ENCODE measurements at regions not wholly inside any gene's neighbourhood (a gene's known extent, or its start where the extent isn't known, plus 50 kb on each side); places are given as distances from the start of the nearest gene placed in this dataset.

- Histone ChIP-seq H3K9ac (ENCODE audit: low read length) (no peak overlapping the region), H3K27me3 (ENCODE audit: low read length) (no peaks in the 10 kb centered on the region), H3K4me2 (ENCODE audit: low read depth, low read length, poor library complexity, severe bottlenecking) (no peak overlapping the region), H3K27ac (ENCODE audit: low read depth, low read length) (no peak overlapping the region), H2AFZ (ENCODE audit: low read depth, low read length, severe bottlenecking) (no peak overlapping the region), H3K79me2 (ENCODE audit: insufficient read depth, low read length) (no peaks in the 10 kb centered on the region), H3K36me3 (ENCODE audit: low read length) (no peaks in the 10 kb centered on the region), H3K4me3 (ENCODE audit: insufficient read depth, low read length, poor library complexity, severe bottlenecking) (no peak overlapping the region), H3F3A (ENCODE audit: insufficient read depth) (no peaks in the 10 kb centered on the region), H3K9me3 (ENCODE audit: insufficient read depth, low read length) (no peaks in the 10 kb centered on the region), H3K9me2 (replicated peaks; ENCODE audit: insufficient read depth, low read length) (no peaks in the 10 kb centered on the region), H4K20me1 (ENCODE audit: low read depth, low read length) (no peaks in the 10 kb centered on the region)
- TF ChIP-seq CTCF (IDR thresholded peaks at IDR 0.05; ENCODE audit: insufficient read depth, low read length, poor library complexity, severe bottlenecking) (no peak), EZH2phosphoT487 (conservative IDR thresholded peaks at IDR 0.05; ENCODE audit: low read length) (no peak)
Observed at GRCh38 chr20:7790189-7790588, 150.1 kb downstream of the HAO1 start.

- Histone ChIP-seq H2AFZ (ENCODE audit: low read depth, low read length, severe bottlenecking) (no peak overlapping the region), H3K36me3 (ENCODE audit: low read length) (no peaks in the 10 kb centered on the region), H3K9me3 (ENCODE audit: insufficient read depth, low read length) (no peaks in the 10 kb centered on the region), H3K4me3 (ENCODE audit: insufficient read depth, low read length, poor library complexity, severe bottlenecking) (no peak overlapping the region), H3F3A (ENCODE audit: insufficient read depth) (no peaks in the 10 kb centered on the region), H3K9me2 (replicated peaks; ENCODE audit: insufficient read depth, low read length) (no peaks in the 10 kb centered on the region), H3K27ac (ENCODE audit: low read depth, low read length) (no peak overlapping the region), H3K4me2 (ENCODE audit: low read depth, low read length, poor library complexity, severe bottlenecking) (no peak overlapping the region), H3K79me2 (ENCODE audit: insufficient read depth, low read length) (no peaks in the 10 kb centered on the region), H4K20me1 (ENCODE audit: low read depth, low read length) (no peaks in the 10 kb centered on the region), H3K9ac (ENCODE audit: low read length) (no peak overlapping the region), H3K27me3 (ENCODE audit: low read length) (no peaks in the 10 kb centered on the region)
- TF ChIP-seq EZH2phosphoT487 (conservative IDR thresholded peaks at IDR 0.05; ENCODE audit: low read length) (no peak), CTCF (IDR thresholded peaks at IDR 0.05; ENCODE audit: insufficient read depth, low read length, poor library complexity, severe bottlenecking) (no peak)
Observed at GRCh38 chr20:7792150-7792869, 147.9 kb downstream of the HAO1 start.

- H3K79me2 ChIP-seq (ENCODE audit: insufficient read depth, low read length), result no peaks in the 10 kb centered on the region
- no peaks in the 10 kb centered on the region for H3F3A ChIP-seq (ENCODE audit: insufficient read depth)
- no peaks in the 10 kb centered on the region for H3K27me3 ChIP-seq (ENCODE audit: low read length)
- H4K20me1 ChIP-seq (ENCODE audit: low read depth, low read length), result no peaks in the 10 kb centered on the region
- no peak overlapping the region for H3K9ac ChIP-seq (ENCODE audit: low read length)
- no peaks in the 10 kb centered on the region for H3K36me3 ChIP-seq (ENCODE audit: low read length)
- no peaks in the 10 kb centered on the region for H3K9me2 ChIP-seq (replicated peaks; ENCODE audit: insufficient read depth, low read length)
- H2AFZ ChIP-seq (ENCODE audit: low read depth, low read length, severe bottlenecking), result no peak overlapping the region
- TF ChIP-seq CTCF (IDR thresholded peaks at IDR 0.05; ENCODE audit: insufficient read depth, low read length, poor library complexity, severe bottlenecking), result no peak
- no peak for TF ChIP-seq EZH2phosphoT487 (conservative IDR thresholded peaks at IDR 0.05; ENCODE audit: low read length)
- H3K4me2 ChIP-seq (ENCODE audit: low read depth, low read length, poor library complexity, severe bottlenecking), result no peak overlapping the region
- no peaks in the 10 kb centered on the region for H3K9me3 ChIP-seq (ENCODE audit: insufficient read depth, low read length)
- H3K27ac ChIP-seq (ENCODE audit: low read depth, low read length), result no peak overlapping the region
- H3K4me3 ChIP-seq (ENCODE audit: insufficient read depth, low read length, poor library complexity, severe bottlenecking), result no peak overlapping the region
Observed at GRCh38 chr20:7798176-7798575, 142.1 kb downstream of the HAO1 start.
